ENCODE measurements at regions not wholly inside any gene's neighbourhood (a gene's known extent, or its start where the extent isn't known, plus 50 kb on each side); places are given as distances from the start of the nearest gene placed in this dataset.

- TF ChIP-seq POLR2A (IDR thresholded peaks at IDR 0.05) (no peak), CTCF (IDR thresholded peaks at IDR 0.05 in 4 of 5, conservative IDR thresholded peaks at IDR 0.05 in 1 of 5) (no peak)
Measured at GRCh38 chr1:104378414-104378813, 628.7 kb downstream of the AMY1C start.
